ENCODE measurements at regions not wholly inside any gene's neighbourhood (a gene's known extent, or its start where the extent isn't known, plus 50 kb on each side); places are given as distances from the start of the nearest gene placed in this dataset.

DNA sequence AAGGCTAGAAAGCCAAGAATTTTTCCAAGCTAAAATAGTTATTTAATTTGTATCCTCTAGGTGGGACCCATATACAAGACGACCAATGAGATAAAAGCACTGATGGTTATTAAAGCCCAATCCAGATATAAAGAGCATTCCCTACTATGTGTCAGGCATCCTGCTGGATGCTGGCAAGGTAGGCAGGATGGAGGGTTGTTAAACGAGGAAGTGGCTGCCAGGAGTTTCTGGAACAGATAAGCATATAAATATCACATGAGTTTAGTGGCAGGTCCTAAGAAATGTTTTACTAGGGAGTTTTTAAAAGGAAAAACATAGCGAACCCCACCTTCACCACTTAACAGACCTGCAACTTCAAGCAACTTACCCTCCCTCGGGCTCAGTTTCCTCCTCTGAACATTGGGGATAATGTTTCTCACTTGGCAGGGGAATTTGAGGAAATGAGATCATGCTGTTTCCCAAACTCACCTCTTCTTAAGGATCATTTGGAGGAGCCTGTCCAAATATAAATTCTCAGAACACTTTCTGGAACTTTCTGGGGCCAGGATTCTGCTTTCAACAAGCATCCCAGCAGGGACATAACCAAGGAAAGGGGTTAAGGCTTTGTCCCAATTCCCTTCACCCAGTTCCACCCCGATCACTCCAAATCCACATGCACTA is 94.3 kb upstream of the LDB2 start:
- DNase-seq, result no peak

DNA sequence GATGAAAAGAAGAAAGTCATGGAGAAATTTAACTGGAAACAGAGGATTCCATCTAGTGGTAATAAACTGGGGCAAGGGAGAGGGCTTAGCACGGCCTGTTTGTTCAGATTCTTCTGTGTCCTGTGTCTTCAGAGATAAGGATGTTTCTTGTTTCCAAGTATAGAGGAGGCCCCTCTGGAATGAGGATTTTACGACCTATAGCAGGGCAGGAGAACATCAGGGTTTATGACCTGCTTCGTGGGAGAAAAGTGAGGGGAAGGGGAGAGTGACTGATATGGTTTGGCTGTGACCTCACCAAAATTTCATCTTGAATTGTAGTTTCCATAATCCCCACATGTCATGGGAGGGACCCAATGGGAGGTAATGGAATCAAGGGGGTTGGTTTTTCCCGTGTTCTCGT is 93.0 kb upstream of the LDB2 start:
- no peak for DNase-seq

DNA sequence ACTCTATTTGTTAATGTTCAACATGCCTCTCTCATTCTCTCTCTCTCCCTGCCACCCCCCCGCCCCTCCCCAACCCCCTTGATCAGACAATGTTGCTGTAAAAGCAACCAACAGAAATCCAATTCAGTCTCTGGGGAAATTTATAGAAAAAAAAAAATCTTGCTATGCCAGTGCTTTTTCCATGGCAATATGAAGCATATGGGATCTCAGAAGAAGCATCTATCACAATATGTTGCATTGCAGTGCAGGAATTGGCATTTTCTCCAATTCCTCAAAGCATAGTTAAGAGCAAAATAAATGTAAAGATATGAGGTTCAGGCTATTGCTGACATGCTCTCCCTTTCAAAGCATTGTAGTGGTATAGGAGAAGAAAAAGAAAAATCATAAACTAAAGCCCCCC is 90.9 kb upstream of the LDB2 start:
- no peak for DNase-seq

DNA sequence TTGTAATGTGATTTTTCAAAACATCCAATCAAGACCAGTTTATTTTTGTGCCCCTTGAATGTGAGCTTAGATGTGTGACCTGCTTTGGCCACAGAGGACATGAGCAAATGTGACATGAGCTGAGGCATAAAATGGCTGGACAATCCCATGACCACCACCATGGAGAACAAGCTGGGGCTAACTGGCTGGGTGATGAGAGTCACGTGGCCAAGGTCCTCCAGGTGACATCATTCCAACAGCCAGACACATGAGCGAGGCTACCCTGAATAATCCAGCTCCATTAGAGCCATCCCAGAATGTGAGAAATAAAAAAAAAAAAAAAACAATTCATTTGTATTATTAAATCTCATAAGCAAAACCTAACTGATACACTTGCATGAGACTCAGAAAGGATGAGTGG is 90.4 kb upstream of the LDB2 start:
- no peak for DNase-seq

DNA sequence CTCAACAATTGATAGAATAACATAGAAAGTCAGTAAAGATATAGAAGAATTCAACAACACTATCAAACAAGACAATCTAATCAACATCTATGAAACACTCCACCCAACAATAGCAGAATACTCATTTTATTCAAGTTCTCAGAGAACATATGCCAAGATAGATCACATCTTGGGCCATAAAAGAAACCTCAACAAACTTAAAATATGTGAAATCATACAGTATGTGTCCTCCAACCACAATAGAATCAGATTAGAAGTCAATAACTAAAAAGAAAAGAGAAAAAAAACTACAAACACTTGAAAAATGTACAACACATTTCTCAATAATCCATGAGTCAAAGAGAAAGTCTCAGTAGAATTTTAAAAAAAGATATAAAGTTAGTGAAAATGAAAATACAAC is 78.6 kb upstream of the LDB2 start:
- DNase-seq, result no peak

DNA sequence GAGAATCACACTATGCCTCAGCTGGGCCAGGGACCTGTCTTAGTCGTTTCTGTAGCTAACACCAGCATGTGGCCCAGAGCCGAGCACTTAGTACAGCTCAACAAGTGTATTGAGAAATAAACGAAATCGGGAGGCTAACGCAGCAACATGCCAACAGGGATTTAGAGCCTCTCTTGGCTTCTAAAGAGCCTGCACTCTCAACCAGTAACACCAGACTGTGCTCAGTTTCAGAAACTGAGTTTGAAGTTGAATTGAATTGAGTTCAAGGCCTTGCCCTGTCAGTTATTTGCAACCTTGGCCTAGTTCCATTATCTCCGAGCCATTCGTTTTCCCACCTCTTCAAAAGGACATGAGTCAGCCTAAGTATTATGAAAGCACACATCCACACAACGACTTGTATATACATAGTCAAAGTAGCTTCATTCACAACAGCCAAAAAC is 71.3 kb upstream of the LDB2 start:
- no peak for DNase-seq

DNA sequence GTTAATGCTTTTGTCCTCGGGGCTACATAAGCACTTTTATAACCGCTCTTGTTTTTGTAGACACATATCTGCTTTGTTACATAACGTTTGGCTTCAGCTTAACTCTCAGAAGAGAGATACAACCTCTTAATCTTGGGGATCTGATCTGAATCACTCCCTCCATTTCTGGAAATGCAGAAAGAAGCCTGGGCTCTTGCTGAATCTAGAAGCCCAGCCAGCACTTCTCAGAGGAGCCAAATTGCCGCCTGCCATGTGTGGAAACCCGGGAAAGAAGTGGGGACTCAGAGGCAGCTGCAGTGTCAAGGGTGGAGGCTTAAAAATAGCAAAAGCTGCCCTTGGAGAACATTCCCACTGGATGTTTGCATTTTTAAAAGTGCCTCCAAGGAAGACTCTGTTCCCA is 69.3 kb upstream of the LDB2 start:
- no peak for DNase-seq

DNA sequence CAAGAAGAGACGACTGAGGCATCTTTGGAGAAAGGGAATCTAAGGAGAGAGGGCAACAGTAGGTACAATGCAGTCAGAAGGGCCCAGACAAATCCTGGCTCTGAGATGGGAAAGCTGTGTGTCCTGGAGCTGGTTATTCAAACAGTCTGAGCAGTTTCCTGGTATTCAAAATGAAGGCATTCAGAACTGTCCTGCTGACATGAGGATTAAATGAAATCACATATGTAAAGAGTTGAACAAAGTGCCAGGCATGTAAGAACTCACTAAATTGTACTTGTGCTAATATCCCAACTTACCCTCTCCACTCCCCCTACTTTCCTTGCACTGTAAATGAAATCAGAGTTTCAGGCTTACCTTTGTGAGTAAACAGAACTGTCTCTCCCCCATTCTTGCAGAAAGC is 60.9 kb upstream of the LDB2 start:
- DNase-seq, result no peak

DNA sequence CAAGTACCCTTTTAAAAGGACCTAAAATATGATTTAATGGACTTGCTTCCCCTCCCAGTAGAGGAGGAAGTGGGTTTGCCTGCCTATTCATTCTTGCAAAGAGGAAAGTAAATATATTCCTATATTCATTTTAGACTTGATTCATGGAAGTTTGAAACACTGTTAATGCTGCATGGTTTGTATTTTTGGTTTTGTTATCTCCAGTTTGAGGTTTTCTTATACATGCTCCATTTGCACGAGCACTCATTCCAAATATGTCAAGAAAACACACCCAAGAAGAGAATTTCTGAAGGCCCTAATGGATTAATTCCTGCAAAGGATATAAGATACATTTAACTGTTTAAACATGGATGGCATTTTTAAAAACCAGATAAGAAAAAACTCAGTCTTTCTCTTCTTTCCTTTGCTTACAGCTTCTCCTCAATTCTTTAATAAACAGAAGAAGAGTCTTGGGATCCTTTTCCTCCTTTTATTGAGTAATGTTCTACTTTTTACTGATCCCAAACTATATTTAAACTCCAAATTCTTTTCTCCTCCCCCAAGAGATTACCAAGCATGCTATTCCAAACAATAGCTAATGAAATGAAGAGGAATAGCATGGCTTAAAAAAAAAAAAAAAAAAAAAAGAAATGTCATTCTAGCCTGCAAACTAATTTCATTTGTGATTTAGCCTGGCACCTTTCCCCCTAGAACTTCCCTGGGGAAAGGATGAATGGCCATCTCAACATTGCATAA is 54.6 kb upstream of the LDB2 start:
- no peak for DNase-seq

DNA sequence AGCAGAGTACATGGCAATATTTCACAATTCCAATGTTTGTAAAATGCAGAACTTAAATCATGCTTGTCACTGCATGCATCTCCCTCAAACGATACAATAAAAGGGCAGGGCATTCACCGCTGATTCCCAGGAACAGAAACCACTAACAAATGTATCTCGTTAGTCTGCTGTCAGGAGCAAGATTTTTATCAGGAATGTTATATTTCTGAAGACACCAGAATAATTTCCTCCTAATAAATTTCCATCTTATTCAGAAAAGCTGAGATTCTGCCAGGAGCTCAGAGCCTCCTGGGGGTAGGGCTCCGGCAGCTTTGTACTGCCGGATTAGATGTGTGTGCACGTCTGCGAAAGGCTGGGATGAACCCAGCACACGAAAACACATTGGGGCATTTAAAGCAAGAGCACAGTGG is 54.0 kb upstream of the LDB2 start:
- no peak for DNase-seq
